ENCODE measurements at regions not wholly inside any gene's neighbourhood (a gene's known extent, or its start where the extent isn't known, plus 50 kb on each side); places are given as distances from the start of the nearest gene placed in this dataset.

DNA sequence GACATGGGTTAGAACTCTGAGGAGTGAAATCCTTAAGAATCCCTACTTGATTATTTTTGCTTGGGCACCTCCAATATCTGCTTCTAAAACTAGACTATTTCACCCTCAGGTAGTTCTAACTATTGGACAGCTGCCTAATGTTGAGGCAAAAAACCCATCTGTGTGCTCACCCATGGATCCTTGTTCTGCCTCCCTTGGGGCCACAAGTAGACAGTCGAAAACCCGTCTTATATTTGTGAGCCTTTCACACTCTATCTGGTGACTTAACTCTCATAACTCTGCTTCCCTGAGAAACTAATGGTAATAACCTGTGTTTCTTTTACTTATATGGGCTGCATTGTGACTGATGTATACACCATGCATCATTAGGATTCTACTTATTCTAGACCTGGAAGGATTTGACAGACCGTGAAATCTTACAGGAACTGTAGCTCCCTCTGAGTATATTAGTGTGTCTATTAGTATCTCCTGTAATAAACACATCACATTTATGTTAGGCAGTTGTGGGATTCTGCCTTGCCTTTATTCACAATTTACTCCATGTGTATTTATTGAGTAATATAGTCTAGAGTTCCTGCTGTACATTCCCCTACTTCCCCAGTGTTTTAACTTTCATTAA, 94.6 kb upstream of the SGCD start:
- DNase-seq = no peak

- no peak for DNase-seq
Observed at GRCh38 chr5:156237361-156237760, 89.6 kb upstream of the SGCD start.

GRCh38 chr5:156239800-156240199, 87.2 kb upstream of the SGCD start:
- DNase-seq = no peak

DNA sequence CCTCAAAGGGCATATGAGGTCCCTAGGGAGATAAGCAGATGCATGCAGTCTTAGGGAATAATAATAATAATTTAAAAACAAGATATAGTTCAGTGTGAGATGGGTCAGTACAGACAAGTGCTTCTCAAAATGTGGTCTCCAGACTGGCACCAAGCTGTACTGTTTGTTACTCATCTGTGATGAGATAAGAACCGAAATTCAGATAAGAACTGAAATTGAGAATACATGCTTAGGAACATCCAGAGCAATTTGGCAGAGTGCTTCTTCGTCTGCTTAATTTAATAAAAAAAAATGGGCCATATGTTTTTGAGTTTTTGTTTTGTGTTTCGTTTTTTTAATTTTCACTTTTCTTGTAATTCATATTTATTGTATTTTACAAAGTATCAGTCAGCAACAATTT, 86.5 kb upstream of the SGCD start:
- no peak for DNase-seq

GRCh38 chr5:156241266-156241665, 85.7 kb upstream of the SGCD start:
- no peak for DNase-seq

DNA sequence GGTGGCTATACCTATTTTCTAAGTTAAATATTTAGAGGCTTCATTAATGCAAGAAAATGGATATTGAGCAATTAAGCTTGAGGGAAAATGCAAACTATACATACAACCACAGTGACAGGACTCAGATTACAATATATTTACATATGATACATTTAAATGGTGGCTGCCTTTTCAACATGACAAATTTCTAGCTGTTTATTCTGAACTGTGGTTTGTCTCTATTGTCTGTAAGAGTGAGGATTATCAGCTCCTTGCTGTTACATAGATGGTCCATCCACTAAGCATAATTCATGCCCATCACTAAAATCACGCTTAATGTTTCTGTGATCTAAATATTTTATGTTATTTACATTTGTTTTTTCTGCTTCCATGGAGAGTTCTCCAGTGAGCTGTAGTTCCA, 81.1 kb upstream of the SGCD start:
- DNase-seq = no peak

DNA sequence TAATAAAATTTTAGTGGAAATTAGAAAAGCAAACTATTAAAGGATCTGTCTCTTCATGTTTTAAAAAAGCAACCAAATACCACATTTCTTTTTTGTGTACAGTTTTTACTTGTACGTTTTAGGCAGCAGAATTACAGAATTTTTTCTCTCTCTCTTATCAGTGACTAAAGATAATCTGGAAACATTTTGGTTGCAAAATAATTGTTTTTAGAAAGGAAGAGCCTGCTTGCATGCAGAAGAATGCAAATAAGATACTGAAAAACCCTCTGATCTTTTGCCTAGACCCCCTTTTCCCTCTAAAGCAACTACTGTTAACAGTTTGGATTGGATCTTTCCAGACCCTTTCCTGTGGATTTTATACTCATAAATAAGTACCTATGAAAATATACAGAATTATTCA, 75.9 kb upstream of the SGCD start:
- DNase-seq = no peak

GRCh38 chr5:156253130-156253529, 73.8 kb upstream of the SGCD start:
- no peak for DNase-seq

DNA sequence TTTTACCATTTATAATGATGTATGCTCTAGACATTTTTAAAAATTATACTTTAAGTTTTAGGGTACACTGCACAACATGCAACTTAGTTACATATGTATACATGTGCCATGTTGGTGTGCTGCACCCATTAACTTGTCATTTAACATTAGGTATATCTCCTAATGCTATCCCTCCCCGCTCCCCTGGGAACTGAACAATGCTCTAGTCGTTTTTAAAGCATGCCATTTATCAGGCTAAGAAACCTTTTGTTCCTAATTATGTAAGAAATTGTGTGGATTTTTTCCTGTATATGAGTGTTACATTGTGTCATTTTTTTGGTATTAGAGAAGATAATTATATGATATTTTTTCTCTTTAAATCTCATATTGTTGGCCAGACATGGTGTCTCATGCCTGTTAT, 72.8 kb upstream of the SGCD start:
- DNase-seq = no peak

- no peak for DNase-seq
Observed at GRCh38 chr5:156256642-156257041, 70.3 kb upstream of the SGCD start.

GRCh38 chr5:156258934-156259333, 68.0 kb upstream of the SGCD start:
- no peak for DNase-seq

GRCh38 chr5:156259618-156260017, 67.3 kb upstream of the SGCD start:
- no peak for DNase-seq

DNA sequence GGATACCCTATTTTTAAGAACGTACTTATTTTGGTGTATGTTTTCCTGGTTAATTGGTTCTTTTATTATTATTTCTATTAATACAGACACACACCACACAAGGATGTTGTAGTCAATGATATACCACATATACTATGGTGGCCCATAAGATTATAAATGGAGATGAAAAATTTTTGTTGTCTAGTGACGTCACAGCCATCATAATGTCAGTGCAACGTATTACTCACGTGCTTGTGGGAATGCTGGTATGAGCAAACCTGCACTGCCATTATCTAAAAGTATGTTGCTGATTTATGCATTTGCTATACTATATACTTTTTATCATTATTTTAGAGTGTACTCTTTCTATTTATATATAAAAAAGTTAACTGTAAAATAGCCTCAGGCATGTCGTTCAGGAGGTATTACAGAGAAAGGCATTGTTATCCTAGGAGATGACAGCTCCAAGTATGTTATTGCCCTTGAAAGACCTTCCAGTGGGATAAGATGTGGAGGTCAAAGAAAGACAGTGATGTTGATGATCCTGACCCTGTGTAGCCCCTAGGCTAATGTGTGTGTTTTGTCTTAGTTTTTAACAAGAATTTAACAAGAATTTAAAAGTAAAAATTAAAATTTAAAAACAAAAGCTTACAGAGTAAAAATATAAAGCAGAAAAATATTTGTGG, 65.6 kb upstream of the SGCD start:
- DNase-seq = no peak

- no peak for DNase-seq
Observed at GRCh38 chr5:156271569-156271968, 55.4 kb upstream of the SGCD start.

DNA sequence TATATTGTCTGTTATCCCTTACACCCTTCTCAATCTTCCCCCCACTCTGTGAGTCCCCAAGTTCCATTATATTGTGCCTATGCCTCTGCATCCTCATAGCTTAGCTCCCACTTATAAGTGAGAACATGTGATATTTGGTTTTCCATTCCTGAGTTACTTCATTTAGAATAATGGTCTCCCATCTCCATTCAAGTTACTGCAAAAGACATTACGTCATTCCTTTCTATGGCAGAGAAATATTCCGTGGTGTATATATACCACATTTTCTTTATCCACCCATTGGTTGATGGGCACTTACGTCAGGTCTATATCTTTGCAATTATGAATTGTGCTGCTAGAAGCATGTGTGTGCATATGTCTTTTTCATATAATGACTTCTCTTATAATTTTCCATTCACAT, 54.8 kb upstream of the SGCD start:
- DNase-seq = no peak

DNA sequence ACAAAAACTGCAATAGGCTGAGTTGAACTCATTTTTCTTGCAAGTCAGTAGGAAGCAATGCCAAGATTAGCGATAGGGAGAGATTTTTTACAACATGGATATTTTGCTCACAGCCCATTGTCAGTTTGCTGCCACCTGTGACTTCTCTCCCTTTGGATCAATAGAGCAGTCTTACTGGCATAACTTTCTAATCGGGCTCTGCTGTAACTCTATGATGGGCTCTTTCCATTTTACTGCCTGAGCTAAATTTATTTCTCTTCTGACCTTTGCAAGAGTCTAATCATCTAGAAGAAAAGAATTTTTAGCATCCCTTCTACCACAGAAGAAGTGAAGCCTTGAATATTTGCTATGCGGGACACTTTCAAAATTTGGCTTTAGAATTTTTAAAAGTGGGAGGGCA, 53.6 kb upstream of the SGCD start:
- DNase-seq = no peak

DNA sequence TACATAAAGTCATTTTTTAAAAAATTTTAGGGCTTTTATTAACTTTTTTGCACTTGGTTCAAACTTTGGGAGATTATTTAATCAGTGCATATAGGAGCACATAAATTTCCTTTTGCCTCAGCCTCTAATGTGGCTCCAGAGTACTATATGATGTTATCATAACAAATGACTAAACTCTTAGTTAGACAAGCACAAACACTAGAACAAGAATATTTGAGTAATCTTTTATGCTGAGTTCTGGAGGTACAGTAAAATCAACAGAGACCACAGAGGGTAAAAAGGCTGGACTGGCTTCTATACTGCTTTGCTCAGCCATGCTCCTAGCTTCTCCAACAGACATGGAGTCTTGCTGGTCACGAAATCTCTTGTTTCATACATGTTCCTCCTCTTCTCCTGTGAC, 52.5 kb upstream of the SGCD start:
- DNase-seq = no peak
